BE2C (cell line): ENCODE measurements at regions not wholly inside any gene's neighbourhood (a gene's known extent, or its start where the extent isn't known, plus 50 kb on each side); places are given as distances from the start of the nearest gene placed in this dataset.
"Not testable (repeated sequence)": the region's sequence is repeated elsewhere in the genome, so short reads cannot be mapped to it uniquely, and the experiment has no call there.

Source experiments
- DNase-seq: peaks from one replicate; pipeline ENCODE4 v3.0.0-alpha.2; 2020
- H3K27me3 ChIP-seq: fragments of 250-450 bp; sonication (Bioruptor Pico); 2 replicates; pipeline ENCODE4 v1.5.1; 2020; ENCODE audit warnings: mild to moderate bottlenecking
- H3K36me3 ChIP-seq: fragments of 250-450 bp; sonication (Bioruptor Pico); 2 replicates; pipeline ENCODE4 v1.5.1; 2020; ENCODE audit warnings: mild to moderate bottlenecking
- H3K4me1 ChIP-seq: fragments of 250-450 bp; sonication (Bioruptor Pico); 2 replicates; pipeline ENCODE4 v1.5.1; 2020
- H3K4me3 ChIP-seq: 2 replicates; pipeline ENCODE4 v1.5.1; 2011; ENCODE audit warnings: low read depth, low read length
- H3K9me3 ChIP-seq: fragments of 250-450 bp; sonication (Bioruptor Pico); 2 replicates; pipeline ENCODE4 v1.5.1; 2020
- TF ChIP-seq, protein P1 (sequence below): IDR thresholded peaks from 2 replicates; pipeline ENCODE4 v1.5.1; 2012; ENCODE audit warnings: mild to moderate bottlenecking, low read depth, low read length

DNA sequence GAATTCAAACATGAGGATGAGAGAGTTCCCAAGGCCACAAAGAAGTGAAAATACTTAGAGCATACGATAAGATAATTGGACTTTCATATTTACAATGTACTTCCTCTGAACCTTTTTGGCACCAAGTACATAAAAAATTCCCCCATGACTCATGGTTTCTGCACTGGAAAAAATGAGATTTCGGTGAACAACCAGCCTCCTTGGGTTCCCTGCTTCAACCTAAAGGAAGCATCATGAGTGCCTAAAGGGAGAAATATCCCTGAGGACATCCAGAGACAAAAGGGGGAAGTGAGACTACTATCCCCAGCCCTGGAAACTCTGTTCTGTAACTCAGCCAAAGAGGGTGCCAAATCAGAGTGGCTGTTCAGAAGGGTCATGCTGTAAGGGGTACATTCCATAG lies 562.7 kb upstream of the SLC39A10 start:
- Histone ChIP-seq H3K4me3 (no peak overlapping the region), H3K4me1 (no peaks in the 10 kb centered on the region), H3K27me3 (no peaks in the 10 kb centered on the region), H3K9me3 (no peaks in the 10 kb centered on the region), H3K36me3 (no peaks in the 10 kb centered on the region)
- DNase-seq = no peak
- TF ChIP-seq, protein P1, sequence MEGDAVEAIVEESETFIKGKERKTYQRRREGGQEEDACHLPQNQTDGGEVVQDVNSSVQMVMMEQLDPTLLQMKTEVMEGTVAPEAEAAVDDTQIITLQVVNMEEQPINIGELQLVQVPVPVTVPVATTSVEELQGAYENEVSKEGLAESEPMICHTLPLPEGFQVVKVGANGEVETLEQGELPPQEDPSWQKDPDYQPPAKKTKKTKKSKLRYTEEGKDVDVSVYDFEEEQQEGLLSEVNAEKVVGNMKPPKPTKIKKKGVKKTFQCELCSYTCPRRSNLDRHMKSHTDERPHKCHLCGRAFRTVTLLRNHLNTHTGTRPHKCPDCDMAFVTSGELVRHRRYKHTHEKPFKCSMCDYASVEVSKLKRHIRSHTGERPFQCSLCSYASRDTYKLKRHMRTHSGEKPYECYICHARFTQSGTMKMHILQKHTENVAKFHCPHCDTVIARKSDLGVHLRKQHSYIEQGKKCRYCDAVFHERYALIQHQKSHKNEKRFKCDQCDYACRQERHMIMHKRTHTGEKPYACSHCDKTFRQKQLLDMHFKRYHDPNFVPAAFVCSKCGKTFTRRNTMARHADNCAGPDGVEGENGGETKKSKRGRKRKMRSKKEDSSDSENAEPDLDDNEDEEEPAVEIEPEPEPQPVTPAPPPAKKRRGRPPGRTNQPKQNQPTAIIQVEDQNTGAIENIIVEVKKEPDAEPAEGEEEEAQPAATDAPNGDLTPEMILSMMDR = no peak

DNA sequence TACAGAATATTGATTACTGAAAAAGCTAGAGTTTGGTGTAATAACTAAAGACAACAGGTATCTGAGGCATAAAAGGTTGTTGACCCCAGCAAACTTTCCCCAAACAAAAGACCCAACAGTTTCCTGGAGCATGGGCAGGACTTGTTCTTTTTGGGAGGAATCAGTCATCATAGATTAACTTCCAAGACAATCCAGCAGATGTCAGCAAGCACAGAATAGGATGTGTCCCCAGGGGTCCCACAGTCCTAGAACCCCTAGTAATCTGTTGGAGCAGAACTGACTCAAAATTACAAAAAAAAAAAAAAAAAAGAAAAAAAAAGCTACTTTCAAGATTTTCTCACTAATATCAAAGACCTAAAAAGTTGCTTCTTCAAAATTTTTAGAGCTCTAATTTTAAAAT lies 564.7 kb upstream of the SLC39A10 start:
- Histone ChIP-seq H3K4me1 (no peaks in the 10 kb centered on the region), H3K9me3 (no peaks in the 10 kb centered on the region), H3K4me3 (no peak overlapping the region), H3K36me3 (no peaks in the 10 kb centered on the region), H3K27me3 (no peaks in the 10 kb centered on the region)
- TF ChIP-seq, protein P1 = no peak
- no peak for DNase-seq

DNA sequence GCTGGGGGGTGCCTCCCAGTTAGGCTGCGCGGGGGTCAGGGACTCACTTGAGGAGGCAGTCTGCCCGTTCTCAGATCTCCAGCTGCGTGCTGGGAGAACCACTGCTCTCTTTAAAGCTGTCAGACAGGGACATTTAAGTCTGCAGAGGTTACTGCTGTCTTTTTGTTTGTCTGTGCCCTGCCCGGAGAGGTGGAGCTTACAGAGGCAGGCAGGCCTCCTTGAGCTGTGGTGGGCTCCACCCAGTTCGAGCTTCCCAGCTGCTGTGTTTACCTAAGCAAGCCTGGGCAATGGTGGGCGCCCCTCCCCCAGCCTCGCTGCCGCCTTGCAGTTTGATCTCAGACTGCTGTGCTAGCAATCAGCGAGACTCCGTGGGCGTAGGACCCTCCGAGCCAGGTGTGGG lies 584.2 kb upstream of the SLC39A10 start:
- not testable (repeated sequence) for H3K9me3 ChIP-seq, H3K4me3 ChIP-seq, H3K27me3 ChIP-seq, DNase-seq, H3K4me1 ChIP-seq, H3K36me3 ChIP-seq

DNA sequence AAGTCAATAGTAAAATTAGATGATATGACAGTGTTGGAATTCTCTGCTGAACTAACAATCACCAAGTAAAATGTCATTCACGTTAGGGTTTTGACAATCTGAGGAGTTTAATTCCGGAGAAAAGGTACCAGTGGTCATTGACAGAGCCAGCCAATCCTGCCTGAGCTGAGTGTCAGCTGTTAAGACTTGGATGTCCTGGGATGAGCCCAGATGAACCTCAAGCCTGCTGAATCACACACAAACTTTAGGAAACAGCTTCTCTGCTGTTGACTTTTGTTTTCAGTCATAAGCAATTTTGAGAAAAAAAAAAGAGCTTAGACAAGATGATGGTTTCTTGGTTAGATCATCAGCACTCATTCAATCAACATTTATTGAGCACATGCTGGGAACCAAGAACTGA lies 600.0 kb upstream of the SLC39A10 start:
- no peaks in the 10 kb centered on the region for H3K36me3 ChIP-seq
- TF ChIP-seq, protein P1 = no peak
- no peaks in the 10 kb centered on the region for H3K27me3 ChIP-seq
- DNase-seq = no peak
- H3K4me3 ChIP-seq = no peak overlapping the region
- no peaks in the 10 kb centered on the region for H3K9me3 ChIP-seq
- H3K4me1 ChIP-seq = no peaks in the 10 kb centered on the region

DNA sequence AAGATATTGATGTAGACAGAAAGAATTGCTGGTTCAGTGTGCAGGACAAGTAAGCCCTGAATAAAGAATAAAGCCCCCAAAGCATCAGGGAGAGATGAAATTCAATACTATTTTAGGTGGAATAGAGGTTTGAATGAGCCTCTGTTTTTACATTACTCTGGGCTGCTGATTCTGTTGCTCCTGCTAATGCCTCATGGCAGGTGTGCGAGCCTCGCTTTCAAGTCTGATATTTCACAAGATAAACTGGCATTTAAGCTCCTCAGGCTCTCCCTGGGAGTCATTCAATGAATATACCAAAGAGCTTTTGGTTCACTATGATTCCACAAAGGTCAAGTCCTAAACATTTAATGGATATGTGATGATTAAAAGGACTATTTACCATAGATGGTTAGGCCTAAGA lies 601.0 kb upstream of the SLC39A10 start:
- no peak for DNase-seq
- TF ChIP-seq, protein P1 = no peak
- no peaks in the 10 kb centered on the region for H3K9me3 ChIP-seq
- H3K27me3 ChIP-seq = no peaks in the 10 kb centered on the region
- H3K4me3 ChIP-seq = no peak overlapping the region
- no peaks in the 10 kb centered on the region for H3K4me1 ChIP-seq
- H3K36me3 ChIP-seq = no peaks in the 10 kb centered on the region

DNA sequence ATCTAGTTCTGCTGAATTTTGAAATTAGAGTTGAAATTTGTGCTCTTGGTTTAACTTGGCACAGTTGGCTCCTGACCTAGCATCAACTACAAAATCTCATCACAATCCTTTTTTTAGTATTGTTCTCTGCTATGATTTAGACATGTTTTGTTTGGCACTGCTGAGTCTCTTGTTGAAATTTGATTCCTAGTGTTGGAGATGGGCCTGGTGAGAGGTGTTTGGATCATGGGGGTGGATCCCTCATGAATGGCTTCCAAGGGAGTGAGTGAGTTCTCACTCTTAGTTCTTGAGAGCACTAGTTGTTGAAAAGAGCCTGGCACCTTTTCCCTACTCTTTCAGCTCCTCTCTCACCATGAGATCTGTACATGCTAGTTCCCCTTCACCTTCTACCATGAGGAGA lies 605.6 kb upstream of the SLC39A10 start:
- no peak for DNase-seq
- TF ChIP-seq, protein P1 = no peak

More for the DNA sequence above, 605.6 kb upstream of the SLC39A10 start:
- Histone ChIP-seq H3K36me3 (no peaks in the 10 kb centered on the region), H3K27me3 (no peaks in the 10 kb centered on the region), H3K4me1 (no peaks in the 10 kb centered on the region), H3K9me3 (no peaks in the 10 kb centered on the region), H3K4me3 (no peak overlapping the region)
